PC-3 (cell line): ENCODE measurements at regions not wholly inside any gene's neighbourhood (a gene's known extent, or its start where the extent isn't known, plus 50 kb on each side); places are given as distances from the start of the nearest gene placed in this dataset.

Experiments
- ATAC-seq: fragments of 200-7000 bp; cut with Tn5 transposase; 2 replicates; pipeline ENCODE4 v1.9.1; 2020; ENCODE audit warnings: mild to moderate bottlenecking, moderate library complexity
- BruUV-seq: library from RNA; stranded (reverse); fragments of 400-500 nt; replicated peaks from 2 replicates; lab custom pipeline; 2021; lab: Mats Ljungman, UMichigan
- CTCF ChIA-PET: fragments of 300-600 bp; sonication (Branson Sonifier 250); formaldehyde crosslinking; loops from one replicate; lab custom pipeline; 2022; ENCODE audit warnings: antibody characterized with exemption; lab: Charles Lee
- POLR2A ChIA-PET: fragments of 300-600 bp; sonication (Branson Sonifier 250); formaldehyde crosslinking; loops from one replicate; lab custom pipeline; 2022; ENCODE audit warnings: antibody characterized with exemption; ENCODE audit not compliant: unreplicated experiment; lab: Charles Lee
- DNase-seq: peaks from one replicate; pipeline ENCODE4 v3.0.0-alpha.2; 2015
- H2AFZ ChIP-seq: fragments of 300-600 bp; sonication (generic); 2 replicates; pipeline ENCODE4 v1.6.0; 2016; ENCODE audit warnings: antibody characterized with exemption, low read length
- H3F3A ChIP-seq: fragments of 300-600 bp; sonication (generic); one replicate; pipeline ENCODE4 v1.6.0; 2017; ENCODE audit warnings: antibody characterized with exemption, low read length, control low read depth, mild to moderate bottlenecking; ENCODE audit not compliant: unreplicated experiment
- H3K27ac ChIP-seq: fragments of 300-600 bp; sonication (generic); 2 replicates; pipeline ENCODE4 v1.5.1; 2016; ENCODE audit warnings: mild to moderate bottlenecking, low read length
- H3K27me3 ChIP-seq: fragments of 300-600 bp; sonication (generic); 2 replicates; pipeline ENCODE4 v1.6.1; 2016; ENCODE audit warnings: low read length, mixed read lengths
- H3K36me3 ChIP-seq: fragments of 300-600 bp; sonication (generic); 2 replicates; pipeline ENCODE4 v1.6.1; 2016; ENCODE audit warnings: low read depth, mixed run types, low read length, mixed read lengths
- H3K4me1 ChIP-seq: fragments of 300-600 bp; sonication (generic); 2 replicates; pipeline ENCODE4 v1.5.1; 2016; ENCODE audit warnings: low read length; ENCODE audit not compliant: insufficient read depth
- H3K4me2 ChIP-seq: fragments of 300-600 bp; sonication (generic); 2 replicates; pipeline ENCODE4 v1.6.0; 2016; ENCODE audit warnings: low read length
- H3K4me3 ChIP-seq: fragments of 300-600 bp; sonication (generic); 2 replicates; pipeline ENCODE4 v1.5.1; 2016; ENCODE audit warnings: mild to moderate bottlenecking, low read length, mixed read lengths
- H3K79me2 ChIP-seq: fragments of 300-600 bp; sonication (generic); 2 replicates; pipeline ENCODE4 v1.6.1; 2017; ENCODE audit warnings: low read length, mixed read lengths
- H3K9ac ChIP-seq: fragments of 300-600 bp; sonication (generic); 2 replicates; pipeline ENCODE4 v1.6.0; 2016; ENCODE audit warnings: mild to moderate bottlenecking, low read length
- H3K9me2 ChIP-seq: fragments of 300-600 bp; sonication (generic); replicated peaks from 2 replicates; pipeline ENCODE4 v1.6.1; 2016; ENCODE audit warnings: mixed run types, low read length, mixed read lengths
- H3K9me3 ChIP-seq: fragments of 300-600 bp; sonication (generic); 2 replicates; pipeline ENCODE4 v1.6.1; 2016; ENCODE audit warnings: low read length, mixed read lengths
- H4K20me1 ChIP-seq: fragments of 300-600 bp; sonication (generic); 2 replicates; pipeline ENCODE4 v1.6.1; 2016; ENCODE audit warnings: low read length, mixed read lengths
- CTCF ChIP-seq: fragments of 300-600 bp; sonication (generic); conservative IDR thresholded peaks from 2 replicates; pipeline ENCODE4 v1.5.1; 2017; ENCODE audit warnings: antibody characterized with exemption, low read depth, mild to moderate bottlenecking, low read length
- EZH2 ChIP-seq: fragments of 300-600 bp; sonication (generic); IDR thresholded peaks from one replicate; pipeline ENCODE4 v1.6.1; 2017; ENCODE audit warnings: antibody characterized with exemption, mild to moderate bottlenecking, low read length; ENCODE audit not compliant: unreplicated experiment
- EZH2phosphoT487 ChIP-seq: fragments of 300-600 bp; sonication (generic); IDR thresholded peaks from 2 replicates; pipeline ENCODE4 v1.6.1; 2018; ENCODE audit warnings: mild to moderate bottlenecking, antibody characterized with exemption, low read length, borderline replicate concordance
- intact Hi-C: fragments of 100-400 bp; cut with micrococcal nuclease; formaldehyde crosslinking; loops from 2 replicates; pipeline ENCODE4 v1.9.0; 2023

- no peak overlapping the region for H3K4me2 ChIP-seq
- H3K36me3 ChIP-seq: no peaks in the 10 kb centered on the region
- H3K4me3 ChIP-seq: no peak overlapping the region
- no peaks in the 10 kb centered on the region for H3K9me3 ChIP-seq
- intact Hi-C loops: loop anchor here (1.0 to 5.0 kb wide), 2 partner anchors 37 to 115 kb away; no protein-coding TSS in a partner anchor
- H3K4me1 ChIP-seq: peaks cover 52% of the 10 kb centered on the region
- no peaks in the 10 kb centered on the region for H3K9me2 ChIP-seq
- BruUV-seq: no TSS peak
- H3K79me2 ChIP-seq: no peaks in the 10 kb centered on the region
- H2AFZ ChIP-seq: no peak overlapping the region
- H3F3A ChIP-seq: no peaks in the 10 kb centered on the region
- ATAC-seq: no peak
- POLR2A ChIA-PET: no interaction called here
- CTCF ChIA-PET: interaction anchor here (0.8 kb wide), 1 partner anchor 116 kb away, joined by 5 read pairs; no protein-coding TSS in a partner anchor
- TF ChIP-seq EZH2phosphoT487 (no peak), EZH2 (no peak), CTCF (no peak)
- peak overlapping the region; percentile 53 for H3K9ac ChIP-seq
- H3K27me3 ChIP-seq: no peaks in the 10 kb centered on the region
- H4K20me1 ChIP-seq: no peaks in the 10 kb centered on the region
- no peak for DNase-seq
- H3K27ac ChIP-seq: peak overlapping the region; percentile 73
These were observed 68.9 kb upstream of the TAF1L start for GRCh38 chr9:32704343-32704742.

GRCh38 chr9:32705059-32705458 is 69.6 kb upstream of the TAF1L start:
- Histone ChIP-seq H3K4me2 (peak overlapping the region; percentile 21; the same call in 1 of the 2 replicates), H3K79me2 (no peaks in the 10 kb centered on the region), H3K9ac (peak overlapping the region; percentile 53), H3K36me3 (no peaks in the 10 kb centered on the region), H3F3A (no peaks in the 10 kb centered on the region), H3K9me2 (no peaks in the 10 kb centered on the region), H3K4me1 (peaks cover 45% of the 10 kb centered on the region), H3K27ac (peak overlapping the region; percentile 73), H4K20me1 (no peaks in the 10 kb centered on the region), H3K27me3 (no peaks in the 10 kb centered on the region), H3K9me3 (no peaks in the 10 kb centered on the region), H2AFZ (no peak overlapping the region), H3K4me3 (no peak overlapping the region)
- CTCF ChIA-PET: interaction anchor here (0.5 kb wide), 1 partner anchor 263 kb away, joined by 3 read pairs; no protein-coding TSS in a partner anchor
- POLR2A ChIA-PET: no interaction called here
- TF ChIP-seq CTCF (no peak), EZH2 (no peak), EZH2phosphoT487 (no peak)
- DNase-seq: peak; percentile 61
- no peak for ATAC-seq
- intact Hi-C loops: no loop called here
- no TSS peak for BruUV-seq

- Histone ChIP-seq H3K4me3 (no peak overlapping the region), H4K20me1 (no peaks in the 10 kb centered on the region), H3K4me2 (0 out of 2 replicates have a peak overlapping the region, but pooled peaks have one; percentile 20), H3K36me3 (no peaks in the 10 kb centered on the region), H3K27ac (peak overlapping the region; percentile 73), H3F3A (no peaks in the 10 kb centered on the region), H2AFZ (no peak overlapping the region), H3K27me3 (no peaks in the 10 kb centered on the region), H3K79me2 (no peaks in the 10 kb centered on the region), H3K9me3 (no peaks in the 10 kb centered on the region), H3K9me2 (no peaks in the 10 kb centered on the region), H3K9ac (no peak overlapping the region; the same call in 1 of the 2 replicates), H3K4me1 (peaks cover 35% of the 10 kb centered on the region)
- intact Hi-C loops: no loop called here
- no TSS peak for BruUV-seq
- ATAC-seq: no peak
- CTCF ChIA-PET: no interaction called here
- no peak for TF ChIP-seq EZH2phosphoT487
- no peak for TF ChIP-seq CTCF
- TF ChIP-seq EZH2: no peak
- peak; percentile 41 for DNase-seq
- POLR2A ChIA-PET: no interaction called here
These were observed 70.7 kb upstream of the TAF1L start for GRCh38 chr9:32706004-32706724.
